Neural cell (in vitro differentiated cells): ENCODE measurements at regions not wholly inside any gene's neighbourhood (a gene's known extent, or its start where the extent isn't known, plus 50 kb on each side); places are given as distances from the start of the nearest gene placed in this dataset.

Experiments used
- H2AFZ ChIP-seq: fragments of 200-600, 300-800 bp; sonication (generic), shearing (Covaris generic); 2 replicates; pipeline ENCODE4 v1.6.0; 2014; ENCODE audit warnings: low read depth, mild to moderate bottlenecking, antibody characterized with exemption, low read length, moderate library complexity
- H3F3A ChIP-seq: fragments of 200-600 bp; shearing (Covaris generic); 2 replicates; pipeline ENCODE4 v1.6.1; 2016; ENCODE audit warnings: mild to moderate bottlenecking, moderate library complexity, mixed read lengths, antibody characterized with exemption, low read length; ENCODE audit not compliant: insufficient read depth, poor library complexity, severe bottlenecking
- H3K27ac ChIP-seq: fragments of 200-600, 300-800 bp; sonication (generic), shearing (Covaris generic); 2 replicates; pipeline ENCODE4 v1.5.1; 2014; ENCODE audit warnings: mild to moderate bottlenecking, low read length, moderate library complexity
- H3K27me3 ChIP-seq: fragments of 300-800, 200-600 bp; sonication (generic), shearing (Covaris generic); 2 replicates; pipeline ENCODE4 v1.6.0; 2014; ENCODE audit warnings: mild to moderate bottlenecking, low read depth, low read length, moderate library complexity; ENCODE audit not compliant: insufficient read depth
- H3K36me3 ChIP-seq: fragments of 300-800, 200-600 bp; sonication (generic), shearing (Covaris generic); 2 replicates; pipeline ENCODE4 v1.5.1; 2014; ENCODE audit warnings: mild to moderate bottlenecking, antibody characterized with exemption, low read length, moderate library complexity; ENCODE audit not compliant: insufficient read depth
- H3K4me2 ChIP-seq: fragments of 300-800, 200-600 bp; sonication (generic), shearing (Covaris generic); 2 replicates; pipeline ENCODE4 v1.6.0; 2014; ENCODE audit warnings: mild to moderate bottlenecking, low read length
- H3K4me3 ChIP-seq: fragments of 300-800, 200-600 bp; sonication (generic), shearing (Covaris generic); 2 replicates; pipeline ENCODE4 v1.5.1; 2014; ENCODE audit warnings: mild to moderate bottlenecking, low read length, moderate library complexity
- H3K79me2 ChIP-seq: fragments of 200-600 bp; shearing (Covaris generic); replicated peaks from 2 replicates; pipeline ENCODE4 v1.6.0; 2014; ENCODE audit warnings: mild to moderate bottlenecking, low read length, moderate library complexity; ENCODE audit not compliant: insufficient read depth
- H3K9ac ChIP-seq: fragments of 300-800, 200-600 bp; sonication (generic), shearing (Covaris generic); 2 replicates; pipeline ENCODE4 v1.6.1; 2016; ENCODE audit warnings: mild to moderate bottlenecking, low read length, mixed read lengths
- H3K9me2 ChIP-seq: fragments of 200-600 bp; shearing (Covaris generic); 2 replicates; pipeline ENCODE4 v1.6.1; 2016; ENCODE audit warnings: mild to moderate bottlenecking, low read length, mixed read lengths; ENCODE audit not compliant: insufficient read depth
- H3K9me3 ChIP-seq: fragments of 200-600, 300-800 bp; sonication (generic), shearing (Covaris generic); 2 replicates; pipeline ENCODE4 v1.6.1; 2016; ENCODE audit warnings: mild to moderate bottlenecking, mixed run types, low read length, moderate library complexity, mixed read lengths
- H4K20me1 ChIP-seq: fragments of 200-600 bp; shearing (Covaris generic); 2 replicates; pipeline ENCODE4 v1.6.1; 2016; ENCODE audit warnings: mild to moderate bottlenecking, mixed run types; ENCODE audit not compliant: insufficient read depth
- CTCF ChIP-seq: fragments of 450-650 bp; IDR thresholded peaks from 2 replicates; pipeline ENCODE4 v1.5.1; 2014; ENCODE audit warnings: antibody characterized with exemption, mild to moderate bottlenecking, moderate library complexity; ENCODE audit not compliant: poor library complexity, severe bottlenecking
- EP300 ChIP-seq: fragments of 450-650 bp; conservative IDR thresholded peaks from 2 replicates; pipeline ENCODE4 v1.6.1; 2014; ENCODE audit warnings: antibody characterized with exemption, mild to moderate bottlenecking, moderate library complexity; ENCODE audit not compliant: poor library complexity, severe bottlenecking
- EZH2 ChIP-seq: fragments of 200-600, 300-800 bp; shearing (Covaris generic), sonication (generic); IDR thresholded peaks from 2 replicates; pipeline ENCODE4 v1.6.1; 2014; ENCODE audit warnings: antibody characterized with exemption, low read length, borderline replicate concordance, mild to moderate bottlenecking; ENCODE audit not compliant: insufficient read depth, poor library complexity, severe bottlenecking
- MXI1 ChIP-seq: fragments of 450-650 bp; conservative IDR thresholded peaks from 2 replicates; pipeline ENCODE4 v1.6.1; 2014; ENCODE audit warnings: antibody characterized with exemption, mild to moderate bottlenecking; ENCODE audit not compliant: poor library complexity, severe bottlenecking
- POLR2AphosphoS5 ChIP-seq: IDR thresholded peaks from 2 replicates; pipeline ENCODE4 v1.6.1; 2012
- RAD21 ChIP-seq: fragments of 450-650 bp; conservative IDR thresholded peaks from 2 replicates; pipeline ENCODE4 v1.6.1; 2014; ENCODE audit warnings: antibody characterized with exemption, mild to moderate bottlenecking, moderate library complexity
- SMC3 ChIP-seq: fragments of 450-650 bp; conservative IDR thresholded peaks from 2 replicates; pipeline ENCODE4 v1.6.1; 2014; ENCODE audit warnings: antibody characterized with exemption, mild to moderate bottlenecking, moderate library complexity; ENCODE audit not compliant: poor library complexity
- TAF1 ChIP-seq: IDR thresholded peaks from 2 replicates; pipeline ENCODE4 v1.6.1; 2012; ENCODE audit warnings: low read depth
- TF ChIP-seq, protein P1 (sequence below): IDR thresholded peaks from 2 replicates; pipeline ENCODE4 v1.6.1; 2012; ENCODE audit warnings: borderline replicate concordance

GRCh38 chr12:124388038-124388671 lies 93.3 kb downstream of the RFLNA start:
- Histone ChIP-seq H2AFZ (no peak overlapping the region), H3K9ac (peak overlapping the region; percentile 58), H3K27me3 (no peaks in the 10 kb centered on the region), H3K27ac (peak overlapping the region; percentile 28), H3K9me2 (no peaks in the 10 kb centered on the region), H3K4me2 (peak overlapping the region; percentile 76), H4K20me1 (no peaks in the 10 kb centered on the region), H3K36me3 (no peaks in the 10 kb centered on the region), H3K4me3 (peak overlapping the region; percentile 63), H3K79me2 (no peaks in the 10 kb centered on the region), H3K9me3 (no peaks in the 10 kb centered on the region), H3F3A (no peaks in the 10 kb centered on the region)
- TF ChIP-seq POLR2AphosphoS5 (no peak), EZH2 (no peak), RAD21 (no peak), SMC3 (no peak), MXI1 (no peak), EP300 (no peak), TAF1 (no peak), CTCF (no peak)
- TF ChIP-seq, protein P1, sequence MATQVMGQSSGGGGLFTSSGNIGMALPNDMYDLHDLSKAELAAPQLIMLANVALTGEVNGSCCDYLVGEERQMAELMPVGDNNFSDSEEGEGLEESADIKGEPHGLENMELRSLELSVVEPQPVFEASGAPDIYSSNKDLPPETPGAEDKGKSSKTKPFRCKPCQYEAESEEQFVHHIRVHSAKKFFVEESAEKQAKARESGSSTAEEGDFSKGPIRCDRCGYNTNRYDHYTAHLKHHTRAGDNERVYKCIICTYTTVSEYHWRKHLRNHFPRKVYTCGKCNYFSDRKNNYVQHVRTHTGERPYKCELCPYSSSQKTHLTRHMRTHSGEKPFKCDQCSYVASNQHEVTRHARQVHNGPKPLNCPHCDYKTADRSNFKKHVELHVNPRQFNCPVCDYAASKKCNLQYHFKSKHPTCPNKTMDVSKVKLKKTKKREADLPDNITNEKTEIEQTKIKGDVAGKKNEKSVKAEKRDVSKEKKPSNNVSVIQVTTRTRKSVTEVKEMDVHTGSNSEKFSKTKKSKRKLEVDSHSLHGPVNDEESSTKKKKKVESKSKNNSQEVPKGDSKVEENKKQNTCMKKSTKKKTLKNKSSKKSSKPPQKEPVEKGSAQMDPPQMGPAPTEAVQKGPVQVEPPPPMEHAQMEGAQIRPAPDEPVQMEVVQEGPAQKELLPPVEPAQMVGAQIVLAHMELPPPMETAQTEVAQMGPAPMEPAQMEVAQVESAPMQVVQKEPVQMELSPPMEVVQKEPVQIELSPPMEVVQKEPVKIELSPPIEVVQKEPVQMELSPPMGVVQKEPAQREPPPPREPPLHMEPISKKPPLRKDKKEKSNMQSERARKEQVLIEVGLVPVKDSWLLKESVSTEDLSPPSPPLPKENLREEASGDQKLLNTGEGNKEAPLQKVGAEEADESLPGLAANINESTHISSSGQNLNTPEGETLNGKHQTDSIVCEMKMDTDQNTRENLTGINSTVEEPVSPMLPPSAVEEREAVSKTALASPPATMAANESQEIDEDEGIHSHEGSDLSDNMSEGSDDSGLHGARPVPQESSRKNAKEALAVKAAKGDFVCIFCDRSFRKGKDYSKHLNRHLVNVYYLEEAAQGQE: no peak

- Histone ChIP-seq H4K20me1 (no peaks in the 10 kb centered on the region), H3K27me3 (no peaks in the 10 kb centered on the region), H3F3A (no peaks in the 10 kb centered on the region), H3K9me2 (no peaks in the 10 kb centered on the region), H3K79me2 (no peaks in the 10 kb centered on the region), H3K4me3 (no peak overlapping the region), H3K9me3 (no peaks in the 10 kb centered on the region), H3K4me2 (no peak overlapping the region), H3K36me3 (no peaks in the 10 kb centered on the region), H3K27ac (no peak overlapping the region), H3K9ac (no peak overlapping the region), H2AFZ (no peak overlapping the region)
- TF ChIP-seq EP300: no peak
- TF ChIP-seq MXI1: no peak
- no peak for TF ChIP-seq POLR2AphosphoS5
- TF ChIP-seq TAF1: no peak
- TF ChIP-seq EZH2: no peak
- TF ChIP-seq, protein P1: no peak
- no peak for TF ChIP-seq SMC3
- TF ChIP-seq CTCF: no peak
- no peak for TF ChIP-seq RAD21
Measured at GRCh38 chr12:124387528-124387911, 92.6 kb downstream of the RFLNA start.
